MM.1S (cell line): ENCODE measurements at regions not wholly inside any gene's neighbourhood (a gene's known extent, or its start where the extent isn't known, plus 50 kb on each side); places are given as distances from the start of the nearest gene placed in this dataset.

Experiments used
- DNase-seq: peaks from one replicate; pipeline ENCODE4 v3.0.0-alpha.2; 2015
- H2AFZ ChIP-seq: fragments of 300-600 bp; sonication (generic); 2 replicates; pipeline ENCODE4 v1.6.0; 2016; ENCODE audit warnings: antibody characterized with exemption, low read length
- H3F3A ChIP-seq: fragments of 300-600 bp; sonication (generic); 2 replicates; pipeline ENCODE4 v1.6.1; 2016; ENCODE audit warnings: mild to moderate bottlenecking, antibody characterized with exemption, low read length, moderate library complexity, mixed read lengths; ENCODE audit not compliant: insufficient read depth
- H3K27ac ChIP-seq: fragments of 300-600 bp; sonication (generic); 2 replicates; pipeline ENCODE4 v1.5.1; 2016; ENCODE audit warnings: mild to moderate bottlenecking, low read length
- H3K27me3 ChIP-seq: fragments of 300-600 bp; sonication (generic); replicated peaks from 2 replicates; pipeline ENCODE4 v1.6.0; 2016; ENCODE audit warnings: low read length; ENCODE audit not compliant: insufficient read depth
- H3K36me3 ChIP-seq: fragments of 300-600 bp; sonication (generic); replicated peaks from 2 replicates; pipeline ENCODE4 v1.6.1; 2016; ENCODE audit warnings: mild to moderate bottlenecking, low read length, mixed read lengths; ENCODE audit not compliant: insufficient read depth
- H3K4me1 ChIP-seq: fragments of 300-600 bp; sonication (generic); 2 replicates; pipeline ENCODE4 v1.6.1; 2016; ENCODE audit warnings: low read length, mixed read lengths
- H3K4me2 ChIP-seq: fragments of 300-600 bp; sonication (generic); 2 replicates; pipeline ENCODE4 v1.6.0; 2016; ENCODE audit warnings: low read depth, low read length
- H3K4me3 ChIP-seq: fragments of 300-600 bp; sonication (generic); 2 replicates; pipeline ENCODE4 v1.5.1; 2016; ENCODE audit warnings: low read length, mixed read lengths
- H3K79me2 ChIP-seq: fragments of 300-600 bp; sonication (generic); 2 replicates; pipeline ENCODE4 v1.6.1; 2016; ENCODE audit warnings: mixed run types, low read length, mixed read lengths
- H3K9ac ChIP-seq: fragments of 300-600 bp; sonication (generic); 2 replicates; pipeline ENCODE4 v1.6.1; 2016; ENCODE audit warnings: low read length, mixed read lengths
- H3K9me2 ChIP-seq: fragments of 300-600 bp; sonication (generic); replicated peaks from 2 replicates; pipeline ENCODE4 v1.6.1; 2016; ENCODE audit warnings: mild to moderate bottlenecking, low read length, mixed read lengths; ENCODE audit not compliant: insufficient read depth
- H3K9me3 ChIP-seq: fragments of 300-600 bp; sonication (generic); replicated peaks from 2 replicates; pipeline ENCODE4 v1.6.1; 2016; ENCODE audit warnings: mild to moderate bottlenecking, low read length, mixed read lengths; ENCODE audit not compliant: insufficient read depth
- H4K20me1 ChIP-seq: fragments of 300-600 bp; sonication (generic); 2 replicates; pipeline ENCODE4 v1.6.1; 2016; ENCODE audit warnings: mild to moderate bottlenecking, low read length, moderate library complexity, mixed read lengths; ENCODE audit not compliant: insufficient read depth
- CTCF ChIP-seq: fragments of 300-600 bp; sonication (generic); IDR thresholded peaks from 2 replicates; pipeline ENCODE4 v1.5.1; 2016; ENCODE audit warnings: antibody characterized with exemption, low read length, mixed read lengths
- EZH2 ChIP-seq: fragments of 300-600 bp; sonication (generic); optimal IDR thresholded peaks from 2 replicates; pipeline ENCODE3; 2017; ENCODE audit warnings: low read depth, mild to moderate bottlenecking, antibody characterized with exemption, low read length, mixed read lengths
- EZH2phosphoT487 ChIP-seq: fragments of 300-600 bp; sonication (generic); IDR thresholded peaks from 2 replicates; pipeline ENCODE4 v1.6.1; 2018; ENCODE audit warnings: antibody characterized with exemption, low read length

- peak; percentile 42 for DNase-seq
- H3K4me2 ChIP-seq, result peak overlapping the region; percentile 6; the same call in 1 of the 2 replicates
- no peak overlapping the region for H3K4me3 ChIP-seq
- no peak overlapping the region for H3K27ac ChIP-seq
- no peaks in the 10 kb centered on the region for H3K79me2 ChIP-seq
- TF ChIP-seq EZH2 (no peak), CTCF (peak; percentile 60), EZH2phosphoT487 (no peak)
- no peaks in the 10 kb centered on the region for H3K4me1 ChIP-seq
- H3K9ac ChIP-seq, result no peak overlapping the region
- H4K20me1 ChIP-seq, result no peaks in the 10 kb centered on the region
- H3K9me3 ChIP-seq, result no peaks in the 10 kb centered on the region
- peak overlapping the region; percentile 7; the same call in 1 of the 2 replicates for H2AFZ ChIP-seq
- H3K9me2 ChIP-seq, result no peaks in the 10 kb centered on the region
- no peaks in the 10 kb centered on the region for H3K27me3 ChIP-seq
- no peaks in the 10 kb centered on the region for H3F3A ChIP-seq
- no peaks in the 10 kb centered on the region for H3K36me3 ChIP-seq
Measured at GRCh38 chr6:8707956-8708772, 272.8 kb upstream of the SLC35B3 start.

GRCh38 chr6:8707369-8707768 lies 272.0 kb upstream of the SLC35B3 start:
- H3K9me3 ChIP-seq, result no peaks in the 10 kb centered on the region
- H3K36me3 ChIP-seq, result no peaks in the 10 kb centered on the region
- H3K27ac ChIP-seq, result no peak overlapping the region
- H4K20me1 ChIP-seq, result no peaks in the 10 kb centered on the region
- H3K79me2 ChIP-seq, result no peaks in the 10 kb centered on the region
- peak overlapping the region; percentile 6; the same call in 1 of the 2 replicates for H3K4me2 ChIP-seq
- H3K9ac ChIP-seq, result no peak overlapping the region
- no peaks in the 10 kb centered on the region for H3F3A ChIP-seq
- no peak overlapping the region for H2AFZ ChIP-seq
- no peaks in the 10 kb centered on the region for H3K4me1 ChIP-seq
- H3K4me3 ChIP-seq, result no peak overlapping the region
- DNase-seq, result no peak
- H3K27me3 ChIP-seq, result no peaks in the 10 kb centered on the region
- TF ChIP-seq EZH2 (no peak), CTCF (no peak), EZH2phosphoT487 (no peak)
- H3K9me2 ChIP-seq, result no peaks in the 10 kb centered on the region

- Histone ChIP-seq H3K4me1 (no peaks in the 10 kb centered on the region), H3K79me2 (no peaks in the 10 kb centered on the region), H3K9me3 (no peaks in the 10 kb centered on the region), H3K9me2 (no peaks in the 10 kb centered on the region), H3F3A (no peaks in the 10 kb centered on the region), H3K27me3 (no peaks in the 10 kb centered on the region), H3K4me2 (no peak overlapping the region), H3K4me3 (no peak overlapping the region), H3K36me3 (no peaks in the 10 kb centered on the region), H3K27ac (no peak overlapping the region), H2AFZ (no peak overlapping the region), H3K9ac (no peak overlapping the region), H4K20me1 (no peaks in the 10 kb centered on the region)
- DNase-seq, result no peak
- TF ChIP-seq EZH2 (no peak), EZH2phosphoT487 (no peak), CTCF (no peak)
Measured at GRCh38 chr6:8705435-8706020, 270.2 kb upstream of the SLC35B3 start.
